ENCODE measurements at regions not wholly inside any gene's neighbourhood (a gene's known extent, or its start where the extent isn't known, plus 50 kb on each side); places are given as distances from the start of the nearest gene placed in this dataset.

DNA sequence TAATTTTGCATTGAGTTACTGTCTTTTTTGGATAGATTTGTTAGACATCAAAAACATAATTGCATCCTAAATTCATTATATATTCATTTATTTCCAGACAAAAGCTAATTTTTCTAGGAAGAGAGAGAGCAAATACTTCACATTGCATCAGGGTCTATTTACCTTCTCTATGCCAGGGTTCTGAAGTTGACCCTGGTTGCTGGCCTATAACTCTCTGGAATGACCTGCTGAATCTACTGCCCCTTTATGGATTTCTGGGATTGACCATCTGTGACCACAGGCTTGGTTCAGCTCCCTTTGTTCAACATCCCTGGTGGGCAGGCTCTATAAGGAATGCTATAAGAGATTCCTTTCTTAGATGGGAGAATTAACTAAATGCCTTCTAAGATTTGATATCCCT lies 414.8 kb upstream of the STXBP6 start:
- H3K9me2 ChIP-seq (ENCODE audit: insufficient read depth, low read length), result no peaks in the 10 kb centered on the region

DNA sequence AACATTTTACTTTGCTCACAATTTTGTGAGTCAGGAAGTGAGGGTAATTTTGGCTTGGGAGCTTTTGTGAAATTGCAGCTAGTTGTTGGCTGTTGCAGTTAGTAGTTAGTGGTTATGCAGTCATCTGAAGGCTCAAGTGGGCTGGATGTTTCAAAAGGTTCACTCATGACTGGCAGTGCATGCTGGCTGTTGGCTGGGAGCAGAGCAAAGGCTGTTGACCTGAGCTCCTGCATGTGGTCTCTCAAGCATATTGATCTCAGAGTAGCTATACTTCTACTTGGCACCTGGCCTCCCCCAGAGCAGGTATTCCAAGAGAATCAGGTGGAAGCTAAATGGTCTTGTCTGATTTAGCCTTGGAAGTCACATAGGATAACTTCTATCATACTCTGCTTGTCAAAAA lies 414.1 kb upstream of the STXBP6 start:
- Histone ChIP-seq H3K36me3 (ENCODE audit: insufficient read depth, low read length) (no peaks in the 10 kb centered on the region), H3K27ac (ENCODE audit: low read length) (peak overlapping the region; percentile 51), H3K9me2 (ENCODE audit: insufficient read depth, low read length) (no peaks in the 10 kb centered on the region), H4K20me1 (ENCODE audit: insufficient read depth) (no peaks in the 10 kb centered on the region), H3K27me3 (ENCODE audit: insufficient read depth, low read depth, low read length) (no peaks in the 10 kb centered on the region), H3K9ac (ENCODE audit: low read length) (no peak overlapping the region), H3F3A (ENCODE audit: insufficient read depth, low read length, poor library complexity, severe bottlenecking) (no peaks in the 10 kb centered on the region), H3K4me2 (ENCODE audit: low read length) (no peak overlapping the region), H3K79me2 (replicated peaks; ENCODE audit: insufficient read depth, low read length) (no peaks in the 10 kb centered on the region), H3K4me3 (ENCODE audit: low read length) (peak overlapping the region; percentile 14), H2AFZ (ENCODE audit: low read depth, low read length) (no peak overlapping the region), H3K9me3 (ENCODE audit: low read length) (no peaks in the 10 kb centered on the region)
- TF ChIP-seq, protein P1, sequence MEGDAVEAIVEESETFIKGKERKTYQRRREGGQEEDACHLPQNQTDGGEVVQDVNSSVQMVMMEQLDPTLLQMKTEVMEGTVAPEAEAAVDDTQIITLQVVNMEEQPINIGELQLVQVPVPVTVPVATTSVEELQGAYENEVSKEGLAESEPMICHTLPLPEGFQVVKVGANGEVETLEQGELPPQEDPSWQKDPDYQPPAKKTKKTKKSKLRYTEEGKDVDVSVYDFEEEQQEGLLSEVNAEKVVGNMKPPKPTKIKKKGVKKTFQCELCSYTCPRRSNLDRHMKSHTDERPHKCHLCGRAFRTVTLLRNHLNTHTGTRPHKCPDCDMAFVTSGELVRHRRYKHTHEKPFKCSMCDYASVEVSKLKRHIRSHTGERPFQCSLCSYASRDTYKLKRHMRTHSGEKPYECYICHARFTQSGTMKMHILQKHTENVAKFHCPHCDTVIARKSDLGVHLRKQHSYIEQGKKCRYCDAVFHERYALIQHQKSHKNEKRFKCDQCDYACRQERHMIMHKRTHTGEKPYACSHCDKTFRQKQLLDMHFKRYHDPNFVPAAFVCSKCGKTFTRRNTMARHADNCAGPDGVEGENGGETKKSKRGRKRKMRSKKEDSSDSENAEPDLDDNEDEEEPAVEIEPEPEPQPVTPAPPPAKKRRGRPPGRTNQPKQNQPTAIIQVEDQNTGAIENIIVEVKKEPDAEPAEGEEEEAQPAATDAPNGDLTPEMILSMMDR (IDR thresholded peaks at IDR 0.05; ENCODE audit: poor library complexity, severe bottlenecking), result no peak
- TF ChIP-seq RAD21 (conservative IDR thresholded peaks at IDR 0.05), result no peak
- no peak for TF ChIP-seq EP300 (conservative IDR thresholded peaks at IDR 0.05; ENCODE audit: poor library complexity, severe bottlenecking)
- no peak for TF ChIP-seq MXI1 (conservative IDR thresholded peaks at IDR 0.05; ENCODE audit: poor library complexity, severe bottlenecking)
- TF ChIP-seq, protein P2, sequence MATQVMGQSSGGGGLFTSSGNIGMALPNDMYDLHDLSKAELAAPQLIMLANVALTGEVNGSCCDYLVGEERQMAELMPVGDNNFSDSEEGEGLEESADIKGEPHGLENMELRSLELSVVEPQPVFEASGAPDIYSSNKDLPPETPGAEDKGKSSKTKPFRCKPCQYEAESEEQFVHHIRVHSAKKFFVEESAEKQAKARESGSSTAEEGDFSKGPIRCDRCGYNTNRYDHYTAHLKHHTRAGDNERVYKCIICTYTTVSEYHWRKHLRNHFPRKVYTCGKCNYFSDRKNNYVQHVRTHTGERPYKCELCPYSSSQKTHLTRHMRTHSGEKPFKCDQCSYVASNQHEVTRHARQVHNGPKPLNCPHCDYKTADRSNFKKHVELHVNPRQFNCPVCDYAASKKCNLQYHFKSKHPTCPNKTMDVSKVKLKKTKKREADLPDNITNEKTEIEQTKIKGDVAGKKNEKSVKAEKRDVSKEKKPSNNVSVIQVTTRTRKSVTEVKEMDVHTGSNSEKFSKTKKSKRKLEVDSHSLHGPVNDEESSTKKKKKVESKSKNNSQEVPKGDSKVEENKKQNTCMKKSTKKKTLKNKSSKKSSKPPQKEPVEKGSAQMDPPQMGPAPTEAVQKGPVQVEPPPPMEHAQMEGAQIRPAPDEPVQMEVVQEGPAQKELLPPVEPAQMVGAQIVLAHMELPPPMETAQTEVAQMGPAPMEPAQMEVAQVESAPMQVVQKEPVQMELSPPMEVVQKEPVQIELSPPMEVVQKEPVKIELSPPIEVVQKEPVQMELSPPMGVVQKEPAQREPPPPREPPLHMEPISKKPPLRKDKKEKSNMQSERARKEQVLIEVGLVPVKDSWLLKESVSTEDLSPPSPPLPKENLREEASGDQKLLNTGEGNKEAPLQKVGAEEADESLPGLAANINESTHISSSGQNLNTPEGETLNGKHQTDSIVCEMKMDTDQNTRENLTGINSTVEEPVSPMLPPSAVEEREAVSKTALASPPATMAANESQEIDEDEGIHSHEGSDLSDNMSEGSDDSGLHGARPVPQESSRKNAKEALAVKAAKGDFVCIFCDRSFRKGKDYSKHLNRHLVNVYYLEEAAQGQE (IDR thresholded peaks at IDR 0.05; ENCODE audit: borderline replicate concordance), result no peak
- no peak for TF ChIP-seq TAF1 (IDR thresholded peaks at IDR 0.05; ENCODE audit: low read depth)
- TF ChIP-seq SMC3 (conservative IDR thresholded peaks at IDR 0.05; ENCODE audit: poor library complexity), result no peak
- no peak for TF ChIP-seq EZH2 (IDR thresholded peaks at IDR 0.05; ENCODE audit: borderline replicate concordance, insufficient read depth, low read length, poor library complexity, severe bottlenecking)
- TF ChIP-seq POLR2AphosphoS5 (IDR thresholded peaks at IDR 0.05), result no peak

More for the DNA sequence above, 414.8 kb upstream of the STXBP6 start:
- Histone ChIP-seq H2AFZ (ENCODE audit: low read depth, low read length) (no peak overlapping the region), H3K27ac (ENCODE audit: low read length) (no peak overlapping the region), H3K27me3 (ENCODE audit: insufficient read depth, low read depth, low read length) (no peaks in the 10 kb centered on the region), H3K36me3 (ENCODE audit: insufficient read depth, low read length) (no peaks in the 10 kb centered on the region), H4K20me1 (ENCODE audit: insufficient read depth) (no peaks in the 10 kb centered on the region), H3F3A (ENCODE audit: insufficient read depth, low read length, poor library complexity, severe bottlenecking) (no peaks in the 10 kb centered on the region), H3K4me2 (ENCODE audit: low read length) (no peak overlapping the region), H3K4me3 (ENCODE audit: low read length) (no peak overlapping the region), H3K9me3 (ENCODE audit: low read length) (no peaks in the 10 kb centered on the region), H3K79me2 (replicated peaks; ENCODE audit: insufficient read depth, low read length) (no peaks in the 10 kb centered on the region), H3K9ac (ENCODE audit: low read length) (no peak overlapping the region)
- TF ChIP-seq, protein P1 (IDR thresholded peaks at IDR 0.05; ENCODE audit: poor library complexity, severe bottlenecking), result no peak
- TF ChIP-seq EP300 (conservative IDR thresholded peaks at IDR 0.05; ENCODE audit: poor library complexity, severe bottlenecking), result no peak
- no peak for TF ChIP-seq POLR2AphosphoS5 (IDR thresholded peaks at IDR 0.05)
- TF ChIP-seq, protein P2 (IDR thresholded peaks at IDR 0.05; ENCODE audit: borderline replicate concordance), result no peak
- no peak for TF ChIP-seq TAF1 (IDR thresholded peaks at IDR 0.05; ENCODE audit: low read depth)
- no peak for TF ChIP-seq EZH2 (IDR thresholded peaks at IDR 0.05; ENCODE audit: borderline replicate concordance, insufficient read depth, low read length, poor library complexity, severe bottlenecking)
- TF ChIP-seq MXI1 (conservative IDR thresholded peaks at IDR 0.05; ENCODE audit: poor library complexity, severe bottlenecking), result no peak
- TF ChIP-seq RAD21 (conservative IDR thresholded peaks at IDR 0.05), result no peak
- TF ChIP-seq SMC3 (conservative IDR thresholded peaks at IDR 0.05; ENCODE audit: poor library complexity), result no peak
